Mucosa of descending colon (tissue), 3 donors: ENCODE measurements at regions not wholly inside any gene's neighbourhood (a gene's known extent, or its start where the extent isn't known, plus 50 kb on each side); places are given as distances from the start of the nearest gene placed in this dataset.

ENCODE experiments used
- ATAC-seq: fragments of 200-7000 bp; cut with Tn5 transposase; one replicate; pipeline ENCODE4 v1.9.1; 2020; ENCODE audit warnings: mild to moderate bottlenecking, moderate library complexity
- DNase-seq, 3 donors: peaks; one replicate each; pipeline ENCODE4 v3.0.0-alpha.2; 2020
- H3K36me3 ChIP-seq: fragments of 200-600 bp; one replicate; pipeline ENCODE4 v1.8.0; 2021; ENCODE audit warnings: low read depth, mild to moderate bottlenecking
- H3K4me1 ChIP-seq: fragments of 200-600 bp; one replicate; pipeline ENCODE4 v1.8.0; 2021; ENCODE audit warnings: low read depth, mild to moderate bottlenecking
- H3K4me3 ChIP-seq: fragments of 200-600 bp; one replicate; pipeline ENCODE4 v1.8.0; 2021; ENCODE audit warnings: mild to moderate bottlenecking
- H3K9me3 ChIP-seq: fragments of 200-600 bp; one replicate; pipeline ENCODE4 v1.8.0; 2021; ENCODE audit warnings: mild to moderate bottlenecking
- intact Hi-C, 2 donors: fragments of 100-400 bp; cut with DNase I in 1 of 2; cut with micrococcal nuclease in 1 of 2; formaldehyde crosslinking; loops; one replicate each; pipeline versions ENCODE4 v1.11.0 to v1.11.1; 2022; cut with DNase I, micrococcal nuclease
- TF ChIP-seq, protein P1 (sequence below): fragments of 200-600 bp; IDR thresholded peaks from one replicate; pipeline ENCODE4 v1.8.0; 2022; ENCODE audit warnings: antibody characterized with exemption, mild to moderate bottlenecking
- donor health status: DM: no; HTN: no; CAD: no; lungs with moderate emphysema.
- donor health status: DM: no; HTN: no; CAD: no.
- donor health status: DM: no; HTN: yes; CAD: no.

DNA sequence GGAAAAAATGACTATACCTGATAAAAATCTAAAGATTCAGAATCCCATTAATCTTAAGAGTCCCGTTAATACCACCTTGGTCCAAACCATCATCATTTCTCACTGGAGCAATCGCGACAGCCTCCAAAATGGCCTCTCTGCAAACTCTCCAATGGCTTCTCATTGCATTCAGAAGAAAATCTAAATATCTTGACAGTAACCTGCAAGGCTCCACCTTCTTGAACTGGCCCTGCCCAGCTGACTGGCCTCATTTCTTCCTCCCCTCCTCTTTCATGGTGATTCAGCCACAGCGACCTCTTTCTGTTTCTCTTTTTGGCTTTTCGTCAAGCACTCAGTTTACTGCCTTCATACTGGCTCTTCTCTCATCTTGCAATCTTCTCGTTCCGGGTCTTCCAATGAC is 56.2 kb upstream of the GPRIN3 start:
- ATAC-seq = no peak
- DNase-seq = no peak
- intact Hi-C loops = no loop called here
- Histone ChIP-seq H3K36me3 (no peaks in the 10 kb centered on the region), H3K9me3 (no peaks in the 10 kb centered on the region), H3K4me1 (no peaks in the 10 kb centered on the region), H3K4me3 (no peak overlapping the region)
- TF ChIP-seq, protein P1, sequence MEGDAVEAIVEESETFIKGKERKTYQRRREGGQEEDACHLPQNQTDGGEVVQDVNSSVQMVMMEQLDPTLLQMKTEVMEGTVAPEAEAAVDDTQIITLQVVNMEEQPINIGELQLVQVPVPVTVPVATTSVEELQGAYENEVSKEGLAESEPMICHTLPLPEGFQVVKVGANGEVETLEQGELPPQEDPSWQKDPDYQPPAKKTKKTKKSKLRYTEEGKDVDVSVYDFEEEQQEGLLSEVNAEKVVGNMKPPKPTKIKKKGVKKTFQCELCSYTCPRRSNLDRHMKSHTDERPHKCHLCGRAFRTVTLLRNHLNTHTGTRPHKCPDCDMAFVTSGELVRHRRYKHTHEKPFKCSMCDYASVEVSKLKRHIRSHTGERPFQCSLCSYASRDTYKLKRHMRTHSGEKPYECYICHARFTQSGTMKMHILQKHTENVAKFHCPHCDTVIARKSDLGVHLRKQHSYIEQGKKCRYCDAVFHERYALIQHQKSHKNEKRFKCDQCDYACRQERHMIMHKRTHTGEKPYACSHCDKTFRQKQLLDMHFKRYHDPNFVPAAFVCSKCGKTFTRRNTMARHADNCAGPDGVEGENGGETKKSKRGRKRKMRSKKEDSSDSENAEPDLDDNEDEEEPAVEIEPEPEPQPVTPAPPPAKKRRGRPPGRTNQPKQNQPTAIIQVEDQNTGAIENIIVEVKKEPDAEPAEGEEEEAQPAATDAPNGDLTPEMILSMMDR = no peak

DNA sequence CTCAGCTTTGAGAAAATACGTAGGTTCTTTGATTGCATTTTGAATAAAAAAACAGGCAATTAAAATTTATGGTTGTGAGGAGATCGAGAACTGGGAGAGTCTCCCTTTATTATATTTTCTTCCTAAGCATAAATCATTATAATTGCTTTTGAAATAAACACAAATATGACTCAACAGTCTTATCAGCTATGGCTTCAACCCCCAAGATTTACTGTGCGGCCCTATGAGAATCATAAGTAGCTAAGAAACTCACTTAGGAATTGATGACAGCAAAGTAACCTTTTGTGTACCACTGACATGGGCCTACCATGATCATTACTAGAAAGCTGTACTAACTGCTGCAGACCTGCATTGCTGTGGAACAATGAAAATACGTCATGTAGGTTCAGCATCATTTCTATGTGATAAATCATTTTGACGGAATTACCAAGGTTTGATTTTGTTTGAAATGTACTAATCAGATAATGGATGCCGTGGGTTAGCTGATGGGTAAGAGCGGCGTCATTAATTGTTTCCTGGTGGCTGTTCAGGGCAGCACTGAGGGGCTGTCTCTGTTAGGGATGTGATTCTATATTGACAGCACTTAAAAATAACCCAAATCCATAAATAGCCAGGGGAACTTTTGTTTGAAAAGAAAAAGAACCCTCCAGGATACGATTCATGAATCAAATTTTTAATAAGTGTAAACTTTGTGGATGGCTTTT is 51.5 kb upstream of the GPRIN3 start:
- ATAC-seq (no peak), DNase-seq (no peak)
- TF ChIP-seq, protein P1 = no peak

DNA sequence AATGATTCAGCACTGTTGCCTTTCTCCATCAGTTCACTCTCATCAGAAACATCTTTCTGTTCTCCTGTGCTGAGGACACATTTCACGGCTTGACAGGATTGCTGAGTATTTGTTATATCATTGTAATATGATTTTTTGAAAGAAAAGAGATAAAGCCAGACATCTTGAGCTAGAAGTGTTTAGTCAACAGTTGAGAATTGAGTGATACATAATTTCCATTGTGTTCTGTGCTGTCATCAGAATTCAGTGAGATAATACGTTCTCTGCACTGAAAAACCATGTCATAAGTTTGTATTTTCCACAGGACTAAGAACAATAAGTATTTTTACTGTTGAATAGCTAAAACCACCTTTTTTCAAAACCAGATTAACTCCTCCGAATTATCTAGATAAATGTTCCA is 50.2 kb upstream of the GPRIN3 start:
- Histone ChIP-seq H3K4me3 (no peak overlapping the region), H3K9me3 (no peaks in the 10 kb centered on the region), H3K36me3 (no peaks in the 10 kb centered on the region), H3K4me1 (no peaks in the 10 kb centered on the region)
- intact Hi-C loops = no loop called here
- ATAC-seq (no peak), DNase-seq (no peak)
- TF ChIP-seq, protein P1 = no peak

More for the DNA sequence above, 51.5 kb upstream of the GPRIN3 start:
- intact Hi-C loops = no loop called here
- no peaks in the 10 kb centered on the region for H3K36me3 ChIP-seq
- no peaks in the 10 kb centered on the region for H3K9me3 ChIP-seq
- no peaks in the 10 kb centered on the region for H3K4me1 ChIP-seq
- no peak overlapping the region for H3K4me3 ChIP-seq
